GM20431 (cell line): ENCODE measurements at regions not wholly inside any gene's neighbourhood (a gene's known extent, or its start where the extent isn't known, plus 50 kb on each side); places are given as distances from the start of the nearest gene placed in this dataset.
"Not testable (repeated sequence)": the region's sequence is repeated elsewhere in the genome, so short reads cannot be mapped to it uniquely, and the experiment has no call there.

ENCODE experiments used
- in situ Hi-C: fragments of 300-500 bp; cut with MseI, MboI; formaldehyde crosslinking; loops from one replicate; pipeline ENCODE4 v1.15.0; 2020; ENCODE audit warnings: low sequenced_read_pairs; ENCODE audit not compliant: unreplicated experiment

- in situ Hi-C loops, result loop anchor here (25.0 kb wide), 1 partner anchor 311 kb away; no protein-coding TSS in a partner anchor
Observed at GRCh38 chr16:22648141-22648540, 137.4 kb downstream of the NPIPB5 start.

- in situ Hi-C loops, result loop anchor here (25.0 kb wide), 1 partner anchor 312 kb away; no protein-coding TSS in a partner anchor
Observed at GRCh38 chr16:22648941-22649340, 138.2 kb downstream of the NPIPB5 start.

GRCh38 chr16:22651111-22651817, 140.6 kb downstream of the NPIPB5 start:
- in situ Hi-C loops, result not testable (repeated sequence)

- in situ Hi-C loops, result no loop called here
Observed at GRCh38 chr16:22652463-22652845, 141.8 kb downstream of the NPIPB5 start.

GRCh38 chr16:22653876-22654275, 143.2 kb downstream of the NPIPB5 start:
- in situ Hi-C loops, result no loop called here

- in situ Hi-C loops, result not testable (repeated sequence)
Observed at GRCh38 chr16:22656573-22656972, 145.9 kb downstream of the NPIPB5 start.

GRCh38 chr16:22659933-22660332, 149.2 kb downstream of the NPIPB5 start:
- in situ Hi-C loops, result no loop called here

GRCh38 chr16:22660441-22661160, 149.9 kb downstream of the NPIPB5 start:
- in situ Hi-C loops, result no loop called here

GRCh38 chr16:22661161-22661647, 150.5 kb downstream of the NPIPB5 start:
- in situ Hi-C loops, result no loop called here

- in situ Hi-C loops, result not testable (repeated sequence)
Observed at GRCh38 chr16:22662958-22663357, 151.0 kb upstream of the HS3ST2 start.

GRCh38 chr16:22663389-22664064, 150.4 kb upstream of the HS3ST2 start:
- in situ Hi-C loops, result no loop called here

- in situ Hi-C loops, result no loop called here
Observed at GRCh38 chr16:22664132-22664531, 149.8 kb upstream of the HS3ST2 start.

GRCh38 chr16:22664561-22664997, 149.4 kb upstream of the HS3ST2 start:
- in situ Hi-C loops, result no loop called here

GRCh38 chr16:22665048-22665797, 148.7 kb upstream of the HS3ST2 start:
- in situ Hi-C loops, result no loop called here

GRCh38 chr16:22665803-22666202, 148.2 kb upstream of the HS3ST2 start:
- in situ Hi-C loops, result no loop called here

- in situ Hi-C loops, result no loop called here
Observed at GRCh38 chr16:22668318-22668717, 145.6 kb upstream of the HS3ST2 start.

GRCh38 chr16:22670044-22670536, 143.9 kb upstream of the HS3ST2 start:
- in situ Hi-C loops, result no loop called here

GRCh38 chr16:22670551-22671041, 143.4 kb upstream of the HS3ST2 start:
- in situ Hi-C loops, result no loop called here

- in situ Hi-C loops, result no loop called here
Observed at GRCh38 chr16:22671301-22672076, 142.5 kb upstream of the HS3ST2 start.
